Spinal cord (tissue), 9 donors: ENCODE measurements at regions not wholly inside any gene's neighbourhood (a gene's known extent, or its start where the extent isn't known, plus 50 kb on each side); places are given as distances from the start of the nearest gene placed in this dataset.

ENCODE experiments used
- DNase-seq, 6 donors: peaks; one replicate each; pipeline versions ENCODE4 v3.0.0 to v3.0.0-alpha.2; 2013 to 2015; ENCODE audit warnings: low spot score in 6 of 6, low read depth in 4 of 6
- H3K27ac ChIP-seq: one replicate; pipeline ENCODE4 v1.5.1; 2013; ENCODE audit warnings: low read depth, low read length, control low read depth
- H3K27me3 ChIP-seq: one replicate; pipeline ENCODE4 v1.6.1; 2013; ENCODE audit warnings: low read length; ENCODE audit not compliant: control insufficient read depth, insufficient read depth
- H3K36me3 ChIP-seq: one replicate; pipeline ENCODE4 v1.6.1; 2013; ENCODE audit warnings: low read length; ENCODE audit not compliant: control insufficient read depth, insufficient read depth
- H3K4me1 ChIP-seq: one replicate; pipeline ENCODE4 v1.6.1; 2013; ENCODE audit warnings: low read length; ENCODE audit not compliant: control insufficient read depth, insufficient read depth
- H3K4me3 ChIP-seq: one replicate; pipeline ENCODE4 v1.5.1; 2013; ENCODE audit warnings: low read depth, low read length, control low read depth
- H3K9me3 ChIP-seq: one replicate; pipeline ENCODE4 v1.6.1; 2013; ENCODE audit warnings: low read length; ENCODE audit not compliant: control insufficient read depth, insufficient read depth
- WGBS: methylation state at CpG from one replicate; pipeline ENCODE4 v1.1.5; 2013; ENCODE audit warnings: missing lambda C conversion rate; ENCODE audit not compliant: insufficient coverage; 5-methylcytosine and 5-hydroxymethylcytosine counted together
- donor health status: healthy.

DNA sequence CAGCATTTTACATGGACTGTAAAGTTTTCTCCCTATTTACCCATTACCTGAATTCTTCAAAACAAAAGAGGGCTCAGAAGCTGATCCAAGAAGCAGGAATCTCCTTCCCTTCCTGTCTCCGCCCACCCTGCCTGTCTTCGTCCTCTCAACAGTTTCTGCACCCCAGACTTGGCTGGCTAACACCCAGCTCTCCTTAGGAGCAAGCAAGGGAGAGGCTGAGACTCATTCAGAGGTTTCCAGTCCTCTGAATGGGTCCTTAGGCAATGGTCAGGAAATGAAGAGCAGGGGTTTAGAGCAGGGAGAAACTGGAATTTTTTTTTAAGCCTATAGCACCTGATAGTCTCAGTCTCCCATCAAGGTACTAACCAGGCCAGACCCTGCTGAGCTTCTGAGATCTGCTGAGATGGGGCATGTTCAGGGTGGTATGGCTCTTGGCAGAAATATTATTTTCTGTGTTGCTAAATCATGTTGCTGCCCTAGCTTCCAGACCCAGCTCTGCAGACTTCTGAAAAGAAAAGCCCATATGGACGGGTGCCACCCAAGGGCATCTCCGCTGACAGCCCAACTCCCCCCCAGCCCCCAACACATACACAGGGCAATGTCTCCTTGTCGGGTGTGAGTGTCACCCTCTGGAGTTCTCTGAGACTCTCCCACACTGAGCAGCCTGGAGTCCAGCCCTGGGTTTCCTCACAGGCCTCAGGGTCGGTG lies 74.6 kb upstream of the CD93 start:
- Histone ChIP-seq H3K36me3 (no peaks in the 10 kb centered on the region), H3K4me1 (peaks cover 33% of the 10 kb centered on the region), H3K9me3 (no peaks in the 10 kb centered on the region), H3K27me3 (no peaks in the 10 kb centered on the region), H3K4me3 (no peak overlapping the region), H3K27ac (no peak overlapping the region)
- no peak for DNase-seq
- WGBS = 82% methylated on average over 6 of the region's 6 CpGs

- Histone ChIP-seq H3K27me3 (no peaks in the 10 kb centered on the region), H3K4me1 (peaks cover 33% of the 10 kb centered on the region), H3K4me3 (no peak overlapping the region), H3K27ac (no peak overlapping the region), H3K36me3 (no peaks in the 10 kb centered on the region), H3K9me3 (no peaks in the 10 kb centered on the region)
- DNase-seq = peak in 1 of 6 donors; percentile 63
- 82% methylated on average over 2 of the region's 4 CpGs for WGBS
These were observed 73.8 kb upstream of the CD93 start for GRCh38 chr20:23159947-23160318.

DNA sequence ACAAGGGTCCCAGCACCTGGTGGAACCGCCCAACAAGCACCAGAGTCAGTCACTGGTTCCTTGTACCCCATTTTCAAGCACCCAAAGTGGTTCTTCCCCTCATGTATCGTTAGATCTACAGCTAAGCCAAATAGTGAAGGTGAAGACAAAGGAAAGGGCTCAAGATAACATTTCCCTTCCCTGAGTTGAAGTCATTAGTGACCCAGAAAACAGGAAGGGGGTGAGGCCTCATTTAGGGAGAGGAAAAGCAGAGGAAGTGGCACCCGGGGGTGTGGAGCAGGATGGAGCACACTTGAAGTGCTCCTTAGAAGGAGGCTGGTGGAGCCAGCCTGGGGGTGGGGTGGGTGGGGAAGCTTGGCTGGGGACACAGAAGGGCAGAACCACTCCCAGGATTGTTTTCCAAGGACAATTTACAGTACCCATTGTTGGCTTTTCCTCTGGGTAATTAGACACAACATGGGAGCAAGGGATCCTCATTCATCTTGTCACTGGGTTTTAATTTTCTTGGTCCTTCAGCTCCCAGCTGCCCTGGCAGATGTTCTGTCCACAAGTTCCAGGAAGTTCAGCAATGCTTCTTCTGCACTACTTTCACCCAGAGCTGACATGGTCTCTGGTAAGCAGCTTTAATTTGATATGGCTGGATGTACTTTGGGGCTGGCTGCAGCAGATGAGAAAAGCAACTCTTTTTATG lies 73.3 kb upstream of the CD93 start:
- Histone ChIP-seq H3K27me3 (no peaks in the 10 kb centered on the region), H3K9me3 (no peaks in the 10 kb centered on the region), H3K4me1 (peaks cover 30% of the 10 kb centered on the region), H3K36me3 (no peaks in the 10 kb centered on the region), H3K4me3 (no peak overlapping the region), H3K27ac (no peak overlapping the region)
- peak in 1 of 6 donors; percentile 25 for DNase-seq
- WGBS = 88% methylated on average over 1 of the region's 3 CpGs

- Histone ChIP-seq H3K4me1 (peaks cover 14% of the 10 kb centered on the region), H3K36me3 (no peaks in the 10 kb centered on the region), H3K9me3 (no peaks in the 10 kb centered on the region), H3K27me3 (no peaks in the 10 kb centered on the region), H3K27ac (no peak overlapping the region), H3K4me3 (no peak overlapping the region)
- WGBS = 96% methylated on average over 15 of the region's 15 CpGs
- DNase-seq = no peak
These were observed 71.6 kb upstream of the CD93 start for GRCh38 chr20:23157734-23158133.

- Histone ChIP-seq H3K9me3 (no peaks in the 10 kb centered on the region), H3K36me3 (no peaks in the 10 kb centered on the region), H3K4me3 (no peak overlapping the region), H3K27ac (no peak overlapping the region), H3K4me1 (peaks cover 10% of the 10 kb centered on the region), H3K27me3 (no peaks in the 10 kb centered on the region)
- no peak for DNase-seq
- WGBS = 93% methylated on average over 5 of the region's 5 CpGs
These were observed 70.8 kb upstream of the CD93 start for GRCh38 chr20:23156842-23157423.

DNA sequence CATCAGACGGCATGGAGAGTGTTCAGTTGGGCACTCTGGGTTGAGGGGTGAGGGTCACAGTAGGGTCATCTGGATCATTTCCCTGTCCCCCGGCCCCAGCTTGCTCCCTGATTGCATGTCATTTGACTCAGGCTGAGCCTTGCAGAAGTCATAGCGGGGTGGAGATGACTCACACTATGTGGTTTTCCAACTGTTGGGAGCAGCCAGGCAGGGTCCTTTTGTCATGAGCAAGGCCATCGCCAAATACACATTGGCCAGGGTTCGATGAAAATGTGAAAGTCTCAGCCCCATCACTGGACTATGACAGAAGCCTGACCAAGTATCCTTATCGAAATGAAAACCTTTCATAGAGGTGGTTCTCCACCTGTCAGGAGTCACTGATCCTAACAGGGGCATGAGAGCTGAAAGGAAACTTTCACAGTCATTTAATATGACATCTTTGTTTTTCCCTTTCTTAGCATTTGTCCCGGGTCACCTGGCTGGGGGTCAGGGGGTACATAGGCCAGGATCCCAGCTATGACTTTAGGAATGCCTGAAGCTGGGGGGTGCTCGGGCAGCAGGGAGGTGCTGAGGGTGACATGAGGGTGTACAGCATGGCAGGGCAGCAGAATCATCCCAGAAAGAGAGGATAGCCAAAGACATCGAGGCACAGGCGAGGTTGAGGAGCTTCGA lies 70.2 kb upstream of the CD93 start:
- DNase-seq = no peak
- H3K27ac ChIP-seq = no peak overlapping the region

DNA sequence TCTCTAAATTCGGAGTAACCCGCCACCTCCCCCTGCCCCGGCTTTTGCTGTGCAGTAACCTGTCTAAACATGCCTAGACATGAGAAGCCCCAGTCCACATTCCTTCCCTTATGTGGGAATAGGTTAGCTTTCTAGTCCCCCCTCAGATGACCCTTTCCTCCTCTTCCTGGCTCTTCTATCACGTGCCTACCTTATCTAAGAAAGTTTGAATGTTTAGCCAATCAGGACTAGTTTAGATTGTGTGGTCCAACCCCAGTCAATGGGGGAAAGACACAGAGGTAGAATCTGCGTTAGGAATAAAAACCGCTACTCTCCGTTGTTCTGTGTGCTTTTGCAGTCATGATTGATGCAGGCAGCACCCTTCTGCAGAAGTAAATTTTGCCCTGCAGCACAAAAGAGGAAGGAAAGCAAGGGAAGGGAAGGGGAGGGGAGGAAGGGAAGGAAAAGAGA lies 69.0 kb upstream of the CD93 start:
- Histone ChIP-seq H3K27me3 (no peaks in the 10 kb centered on the region), H3K4me3 (no peak overlapping the region), H3K4me1 (peaks cover 13% of the 10 kb centered on the region), H3K36me3 (no peaks in the 10 kb centered on the region), H3K9me3 (no peaks in the 10 kb centered on the region), H3K27ac (no peak overlapping the region)
- DNase-seq = no peak
- WGBS = 30% methylated on average over 3 of the region's 7 CpGs

More for the DNA sequence above, 70.2 kb upstream of the CD93 start:
- Histone ChIP-seq H3K36me3 (no peaks in the 10 kb centered on the region), H3K4me1 (peaks cover 8% of the 10 kb centered on the region), H3K4me3 (no peak overlapping the region), H3K27me3 (no peaks in the 10 kb centered on the region), H3K9me3 (no peaks in the 10 kb centered on the region)
- WGBS = 92% methylated on average over 10 of the region's 11 CpGs

GRCh38 chr20:23153696-23154341 lies 67.7 kb upstream of the CD93 start:
- no peaks in the 10 kb centered on the region for H3K9me3 ChIP-seq
- peaks cover 13% of the 10 kb centered on the region for H3K4me1 ChIP-seq
- no peak for DNase-seq
- no peak overlapping the region for H3K27ac ChIP-seq
- H3K4me3 ChIP-seq = no peak overlapping the region
- no peaks in the 10 kb centered on the region for H3K27me3 ChIP-seq
- 91% methylated on average over 3 of the region's 4 CpGs for WGBS
- H3K36me3 ChIP-seq = no peaks in the 10 kb centered on the region

DNA sequence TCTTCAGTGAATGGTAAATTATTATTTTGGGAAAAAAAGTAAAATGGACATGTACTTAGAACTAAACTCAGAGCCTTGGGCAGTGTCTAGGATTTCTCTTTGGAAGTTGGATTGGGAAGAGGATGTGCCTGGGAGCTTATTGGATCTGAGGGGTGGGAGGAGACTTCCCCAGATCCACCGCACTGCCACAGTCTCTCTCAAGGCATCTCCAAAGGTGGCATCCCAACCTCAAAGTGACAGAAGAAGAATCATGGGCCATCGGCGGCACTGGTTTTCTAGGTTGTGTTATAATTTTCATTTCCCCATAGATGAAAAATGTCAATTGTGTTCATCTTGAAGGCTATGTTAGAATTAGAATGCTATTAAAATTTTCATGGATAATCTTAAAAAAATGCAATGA lies 66.8 kb upstream of the CD93 start:
- WGBS = no CpG with 5 or more reads among the region's 3 CpGs

More for the DNA sequence above, 66.8 kb upstream of the CD93 start:
- Histone ChIP-seq H3K4me3 (no peak overlapping the region), H3K36me3 (no peaks in the 10 kb centered on the region), H3K27me3 (no peaks in the 10 kb centered on the region), H3K9me3 (no peaks in the 10 kb centered on the region), H3K4me1 (peaks cover 13% of the 10 kb centered on the region), H3K27ac (no peak overlapping the region)
- no peak for DNase-seq
